ENCODE measurements at regions not wholly inside any gene's neighbourhood (a gene's known extent, or its start where the extent isn't known, plus 50 kb on each side); places are given as distances from the start of the nearest gene placed in this dataset.

DNA sequence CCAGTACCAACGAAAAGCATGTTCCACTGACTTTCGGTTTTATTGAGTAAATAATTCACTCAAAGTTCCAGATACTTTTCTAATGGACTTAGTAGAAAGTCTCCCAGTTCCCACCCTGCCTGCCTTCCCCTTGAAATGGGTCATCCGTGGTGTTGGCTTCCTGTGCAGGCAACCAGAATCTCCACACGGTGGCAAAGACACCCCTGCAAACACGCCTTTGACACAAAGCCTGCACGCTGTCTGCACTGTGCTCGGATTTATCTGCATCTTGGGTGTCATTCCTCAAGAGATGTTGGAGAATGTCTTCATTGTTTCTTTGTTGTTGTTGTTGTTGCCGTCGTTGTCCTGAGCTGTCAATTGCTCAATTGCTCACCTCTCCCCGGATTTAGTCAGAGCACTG lies 150.0 kb upstream of the IRX2 start:
- DNase-seq (ENCODE audit: low read depth in 2 of 2): no peak
- H3K4me3 ChIP-seq (replicated peaks in 1 of 2; ENCODE audit: low read depth in 2 of 2, low read length in 2 of 2): no peak overlapping the region
- TF ChIP-seq, protein P1, sequence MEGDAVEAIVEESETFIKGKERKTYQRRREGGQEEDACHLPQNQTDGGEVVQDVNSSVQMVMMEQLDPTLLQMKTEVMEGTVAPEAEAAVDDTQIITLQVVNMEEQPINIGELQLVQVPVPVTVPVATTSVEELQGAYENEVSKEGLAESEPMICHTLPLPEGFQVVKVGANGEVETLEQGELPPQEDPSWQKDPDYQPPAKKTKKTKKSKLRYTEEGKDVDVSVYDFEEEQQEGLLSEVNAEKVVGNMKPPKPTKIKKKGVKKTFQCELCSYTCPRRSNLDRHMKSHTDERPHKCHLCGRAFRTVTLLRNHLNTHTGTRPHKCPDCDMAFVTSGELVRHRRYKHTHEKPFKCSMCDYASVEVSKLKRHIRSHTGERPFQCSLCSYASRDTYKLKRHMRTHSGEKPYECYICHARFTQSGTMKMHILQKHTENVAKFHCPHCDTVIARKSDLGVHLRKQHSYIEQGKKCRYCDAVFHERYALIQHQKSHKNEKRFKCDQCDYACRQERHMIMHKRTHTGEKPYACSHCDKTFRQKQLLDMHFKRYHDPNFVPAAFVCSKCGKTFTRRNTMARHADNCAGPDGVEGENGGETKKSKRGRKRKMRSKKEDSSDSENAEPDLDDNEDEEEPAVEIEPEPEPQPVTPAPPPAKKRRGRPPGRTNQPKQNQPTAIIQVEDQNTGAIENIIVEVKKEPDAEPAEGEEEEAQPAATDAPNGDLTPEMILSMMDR (IDR thresholded peaks at IDR 0.05; ENCODE audit: low read depth, low read length): no peak

DNA sequence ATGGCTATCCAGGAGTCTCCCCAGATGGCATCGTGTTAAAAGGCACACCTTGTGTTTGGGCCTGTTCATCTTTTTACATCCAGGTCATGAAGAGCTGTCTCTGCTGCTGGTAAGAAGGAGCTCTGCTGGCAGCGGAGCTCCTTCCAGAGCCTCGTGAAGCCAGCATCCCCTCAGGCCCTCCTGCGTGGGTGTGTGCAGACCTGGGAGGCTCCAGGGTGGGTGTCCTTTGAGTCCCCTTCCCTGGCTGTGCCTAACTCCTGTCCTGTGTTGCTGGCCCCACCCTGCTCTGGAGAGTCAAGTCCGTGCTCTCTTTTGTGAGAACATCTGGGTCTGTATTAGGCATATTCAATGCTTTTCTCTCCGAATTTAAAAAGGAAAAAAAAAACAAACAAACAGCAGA lies 149.6 kb upstream of the IRX2 start:
- TF ChIP-seq, protein P1 (IDR thresholded peaks at IDR 0.05; ENCODE audit: low read depth, low read length): no peak
- DNase-seq (ENCODE audit: low read depth in 2 of 2): no peak
- no peak overlapping the region for H3K4me3 ChIP-seq (replicated peaks in 1 of 2; ENCODE audit: low read depth in 2 of 2, low read length in 2 of 2)

DNA sequence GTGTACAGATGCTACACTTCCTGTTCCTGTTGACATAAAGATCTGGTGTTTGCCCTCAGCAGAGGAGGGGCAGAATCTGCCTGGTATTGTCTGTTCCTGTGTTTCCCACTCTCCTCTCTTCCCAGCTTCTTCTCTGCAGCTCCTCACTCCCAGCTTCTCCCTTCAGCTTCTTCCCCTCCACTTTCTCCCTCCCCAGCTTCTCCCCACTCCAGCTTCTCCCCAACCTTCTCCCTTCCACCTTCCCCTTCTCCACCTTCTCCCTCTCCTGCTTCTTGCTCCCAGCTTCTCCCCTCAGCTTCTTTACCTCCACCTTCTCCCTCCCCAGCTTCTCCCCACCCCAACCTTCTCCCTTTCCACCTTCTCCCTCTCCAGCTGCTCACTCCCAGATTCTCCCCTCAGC lies 148.9 kb upstream of the IRX2 start:
- H3K4me3 ChIP-seq (replicated peaks in 1 of 2; ENCODE audit: low read depth in 2 of 2, low read length in 2 of 2): no peak overlapping the region
- no peak for DNase-seq (ENCODE audit: low read depth in 2 of 2)
- TF ChIP-seq, protein P1 (IDR thresholded peaks at IDR 0.05; ENCODE audit: low read depth, low read length): no peak

DNA sequence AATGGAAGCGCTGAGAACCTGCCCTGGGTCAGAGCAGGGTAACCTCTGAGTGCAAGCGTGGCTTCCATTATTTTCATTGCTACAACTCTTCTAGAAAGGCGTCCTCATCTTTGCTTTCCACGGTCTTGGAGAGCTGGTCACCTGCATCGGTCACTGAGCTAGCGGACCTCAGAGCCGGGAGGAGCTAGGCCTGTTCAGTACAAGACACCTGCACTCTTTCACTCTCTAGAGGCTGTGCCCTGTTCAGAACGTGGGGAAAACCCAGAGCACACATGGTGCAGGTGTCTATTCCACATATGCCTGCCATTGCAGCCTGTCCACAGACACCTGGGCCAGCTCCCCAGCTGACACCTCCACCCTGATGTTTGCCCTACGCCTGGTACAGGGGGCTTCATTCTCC lies 147.8 kb upstream of the IRX2 start:
- no peak for DNase-seq (ENCODE audit: low read depth in 2 of 2)
- TF ChIP-seq, protein P1 (IDR thresholded peaks at IDR 0.05; ENCODE audit: low read depth, low read length): no peak
- H3K4me3 ChIP-seq (replicated peaks in 1 of 2; ENCODE audit: low read depth in 2 of 2, low read length in 2 of 2): no peak overlapping the region

DNA sequence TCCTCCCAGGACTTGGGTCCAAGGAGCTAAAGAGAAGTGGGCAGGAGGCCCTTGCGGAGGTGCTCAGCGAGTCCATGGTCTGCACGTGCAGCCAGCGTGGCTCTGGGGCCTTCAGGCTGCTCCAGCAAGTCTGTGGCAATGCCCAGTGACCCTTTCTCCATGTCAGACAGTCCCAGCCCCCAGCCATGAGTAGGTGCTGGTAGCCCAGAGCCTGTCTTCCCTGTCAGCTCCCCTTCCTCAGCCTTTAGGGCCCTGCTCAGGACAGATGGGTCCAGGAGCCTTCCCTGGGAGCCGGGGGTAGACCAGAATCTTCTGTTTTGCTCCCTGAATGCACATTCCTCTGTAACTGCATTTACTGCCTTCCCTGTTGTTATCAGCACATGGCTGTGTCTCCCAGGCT lies 147.2 kb upstream of the IRX2 start:
- TF ChIP-seq, protein P1 (IDR thresholded peaks at IDR 0.05; ENCODE audit: low read depth, low read length): no peak
- DNase-seq (ENCODE audit: low read depth in 2 of 2): no peak
- H3K4me3 ChIP-seq (replicated peaks in 1 of 2; ENCODE audit: low read depth in 2 of 2, low read length in 2 of 2): no peak overlapping the region

DNA sequence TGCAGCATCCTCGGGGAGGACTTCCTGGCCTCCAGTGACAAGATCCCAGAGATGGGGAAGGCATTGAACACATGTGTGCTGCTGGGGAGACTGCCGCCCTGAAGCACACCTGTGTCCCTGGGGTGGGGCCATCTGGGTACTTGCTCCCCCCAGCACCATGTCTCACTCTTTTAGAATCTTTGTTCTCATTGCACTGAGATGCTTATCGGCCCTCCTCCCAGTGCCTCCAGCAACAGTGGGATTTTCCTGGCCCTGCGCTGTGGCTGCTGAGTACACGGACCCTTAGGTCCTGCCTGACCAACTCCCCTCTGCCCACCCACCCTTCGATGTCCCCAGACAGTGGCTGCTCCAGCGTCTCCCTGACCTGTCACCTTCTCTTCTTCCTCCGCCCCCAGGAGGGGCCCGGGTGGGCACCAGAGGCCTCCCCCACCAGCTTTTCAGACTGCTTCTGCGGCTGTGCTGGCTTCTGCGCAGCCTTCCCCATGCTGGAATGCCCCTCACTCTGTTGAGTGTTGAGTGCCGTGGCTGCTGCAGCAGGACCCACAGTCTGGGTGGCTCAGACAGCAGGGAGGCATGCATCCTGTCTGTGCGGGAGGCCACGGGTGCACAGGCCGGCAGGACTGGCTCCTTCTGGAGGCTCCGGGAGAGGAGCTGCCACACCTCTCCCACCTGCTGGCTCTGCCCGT lies 145.9 kb upstream of the IRX2 start:
- TF ChIP-seq, protein P1 (IDR thresholded peaks at IDR 0.05; ENCODE audit: low read depth, low read length): no peak
- no peak for DNase-seq (ENCODE audit: low read depth in 2 of 2)
- H3K4me3 ChIP-seq (replicated peaks in 1 of 2; ENCODE audit: low read depth in 2 of 2, low read length in 2 of 2): no peak overlapping the region

Measured in cardiac fibroblast (primary cell).